ENCODE measurements at regions not wholly inside any gene's neighbourhood (a gene's known extent, or its start where the extent isn't known, plus 50 kb on each side); places are given as distances from the start of the nearest gene placed in this dataset.
A peak's percentile ranks its signal among the peaks of the same experiment; 100 is the strongest.

DNA sequence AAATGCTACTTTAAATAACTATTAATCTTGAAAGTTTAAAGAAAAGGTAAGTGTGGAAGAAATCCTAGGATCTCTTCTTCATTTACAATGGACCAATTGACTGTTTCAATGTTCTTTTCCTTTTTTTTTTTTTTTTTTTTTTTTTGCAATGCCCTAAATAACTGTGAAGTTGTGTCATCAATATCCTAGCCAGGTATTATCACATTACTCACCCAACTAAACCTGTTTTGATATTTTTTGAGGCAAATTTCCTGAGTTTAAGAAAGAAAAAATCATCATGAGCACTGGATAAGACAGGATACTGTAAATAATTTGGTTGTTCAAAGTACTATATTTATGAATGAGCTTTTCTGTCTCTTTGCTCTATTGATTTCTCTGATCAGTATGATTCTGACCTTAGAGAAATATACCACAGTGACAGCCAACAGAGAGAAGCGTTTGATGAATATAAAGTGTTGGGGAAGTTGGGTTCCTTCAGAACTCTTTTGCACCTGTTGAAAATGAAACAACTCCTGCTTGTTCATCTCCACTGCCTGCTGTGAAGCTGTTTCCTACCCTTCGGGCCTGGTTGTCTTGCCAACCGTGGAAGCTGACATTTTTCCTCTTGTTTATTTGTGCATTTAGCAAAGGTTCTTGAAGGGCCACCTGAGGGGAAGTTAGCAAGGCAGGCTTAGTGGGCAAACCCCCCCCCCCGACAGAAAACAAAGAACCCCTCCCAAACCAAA is 1220.5 kb upstream of the SLC10A2 start:
- DNase-seq (ENCODE audit: low read depth in 2 of 2) = no peak
- H3K4me3 ChIP-seq (replicated peaks in 1 of 2; ENCODE audit: low read depth in 2 of 2, low read length in 2 of 2) = no peak overlapping the region
- no peak for TF ChIP-seq CTCF (IDR thresholded peaks at IDR 0.05; ENCODE audit: low read depth, low read length)

DNA sequence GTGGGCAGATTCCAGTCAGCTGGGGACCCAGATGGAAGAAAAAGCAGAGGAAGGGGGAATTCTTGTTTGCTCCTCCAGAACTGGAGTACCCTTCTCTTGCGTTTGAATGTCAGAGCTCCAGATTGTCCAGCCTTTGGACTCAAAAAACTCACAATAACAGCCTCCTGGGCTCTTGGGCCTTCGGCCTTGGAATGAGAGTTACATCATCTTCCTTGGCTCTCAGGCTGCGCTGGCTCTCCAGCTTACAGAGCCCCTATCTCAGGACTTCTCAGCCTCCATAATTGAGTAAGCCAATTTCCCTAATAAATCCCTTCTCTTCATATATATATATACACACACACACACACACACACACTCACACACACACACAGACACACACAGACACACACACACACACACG is 1215.7 kb upstream of the SLC10A2 start:
- H3K4me3 ChIP-seq (replicated peaks in 1 of 2; ENCODE audit: low read depth in 2 of 2, low read length in 2 of 2) = no peak overlapping the region
- peak in 1 of 2 donors; percentile 29 for DNase-seq (ENCODE audit: low read depth in 2 of 2)
- no peak for TF ChIP-seq CTCF (IDR thresholded peaks at IDR 0.05; ENCODE audit: low read depth, low read length)

DNA sequence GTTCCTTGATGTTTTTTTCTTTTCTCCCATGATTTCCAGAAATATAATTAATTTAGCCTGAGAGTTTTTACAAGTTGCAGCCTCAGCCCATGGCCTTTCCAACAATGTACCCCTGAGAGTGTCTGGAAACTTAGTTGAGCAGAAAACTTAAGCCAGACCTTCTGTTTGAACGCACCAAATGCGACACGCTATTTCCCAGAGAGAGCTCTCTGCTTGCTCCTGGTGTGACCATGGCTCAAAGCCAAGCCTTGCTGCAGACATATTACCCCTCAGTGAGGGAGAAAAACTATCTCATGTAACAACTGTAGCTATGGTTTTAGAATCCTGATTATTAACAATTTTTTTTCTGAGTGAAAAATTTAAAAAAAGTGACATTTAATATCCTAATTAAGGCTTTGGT is 1204.5 kb upstream of the SLC10A2 start:
- TF ChIP-seq CTCF (IDR thresholded peaks at IDR 0.05; ENCODE audit: low read depth, low read length) = no peak
- no peak overlapping the region for H3K4me3 ChIP-seq (replicated peaks in 1 of 2; ENCODE audit: low read depth in 2 of 2, low read length in 2 of 2)
- no peak for DNase-seq (ENCODE audit: low read depth in 2 of 2)

DNA sequence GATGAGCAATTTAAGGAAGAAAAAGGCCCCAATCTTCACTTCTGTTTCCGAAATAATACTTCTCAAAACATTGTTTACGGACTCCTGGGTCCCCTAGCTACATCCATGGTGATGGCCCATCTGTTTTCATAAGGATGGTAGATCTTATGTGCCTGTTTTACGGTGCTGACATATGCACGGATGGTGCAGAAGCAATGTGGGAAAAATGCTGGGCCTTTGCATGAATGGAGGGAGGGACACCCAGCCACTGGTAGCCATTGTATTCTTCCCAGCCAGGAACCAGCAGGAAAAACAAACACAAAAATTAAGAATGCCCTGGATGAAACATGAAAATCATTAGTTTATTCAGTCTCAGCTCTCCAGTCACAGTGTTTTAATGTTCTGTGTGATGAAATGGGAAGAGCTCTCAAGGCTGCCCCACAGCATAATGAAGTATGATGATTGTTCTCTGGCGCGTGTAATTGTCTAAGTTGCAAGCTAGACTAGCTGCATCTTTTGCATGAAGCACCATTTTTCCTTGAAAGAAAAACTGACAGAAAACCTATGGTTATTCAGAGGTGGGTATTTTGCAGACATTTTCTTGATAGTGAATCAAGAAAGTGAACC is 1201.1 kb upstream of the SLC10A2 start:
- no peak for DNase-seq (ENCODE audit: low read depth in 2 of 2)
- H3K4me3 ChIP-seq (replicated peaks in 1 of 2; ENCODE audit: low read depth in 2 of 2, low read length in 2 of 2) = no peak overlapping the region
- TF ChIP-seq CTCF (IDR thresholded peaks at IDR 0.05; ENCODE audit: low read depth, low read length) = no peak

- no peak overlapping the region for H3K4me3 ChIP-seq (replicated peaks in 1 of 2; ENCODE audit: low read depth in 2 of 2, low read length in 2 of 2)
- TF ChIP-seq CTCF (IDR thresholded peaks at IDR 0.05; ENCODE audit: low read depth, low read length) = no peak
- DNase-seq (ENCODE audit: low read depth in 2 of 2) = no peak
These were observed 1190.5 kb upstream of the SLC10A2 start for GRCh38 chr13:104256701-104257100.

- H3K4me3 ChIP-seq (replicated peaks in 1 of 2; ENCODE audit: low read depth in 2 of 2, low read length in 2 of 2) = no peak overlapping the region
- no peak for TF ChIP-seq CTCF (IDR thresholded peaks at IDR 0.05; ENCODE audit: low read depth, low read length)
- DNase-seq (ENCODE audit: low read depth in 2 of 2) = peak; percentile 12 to 21
These were observed 1187.0 kb upstream of the SLC10A2 start for GRCh38 chr13:104253063-104253680.
